ENCODE measurements at regions not wholly inside any gene's neighbourhood (a gene's known extent, or its start where the extent isn't known, plus 50 kb on each side); places are given as distances from the start of the nearest gene placed in this dataset.

DNA sequence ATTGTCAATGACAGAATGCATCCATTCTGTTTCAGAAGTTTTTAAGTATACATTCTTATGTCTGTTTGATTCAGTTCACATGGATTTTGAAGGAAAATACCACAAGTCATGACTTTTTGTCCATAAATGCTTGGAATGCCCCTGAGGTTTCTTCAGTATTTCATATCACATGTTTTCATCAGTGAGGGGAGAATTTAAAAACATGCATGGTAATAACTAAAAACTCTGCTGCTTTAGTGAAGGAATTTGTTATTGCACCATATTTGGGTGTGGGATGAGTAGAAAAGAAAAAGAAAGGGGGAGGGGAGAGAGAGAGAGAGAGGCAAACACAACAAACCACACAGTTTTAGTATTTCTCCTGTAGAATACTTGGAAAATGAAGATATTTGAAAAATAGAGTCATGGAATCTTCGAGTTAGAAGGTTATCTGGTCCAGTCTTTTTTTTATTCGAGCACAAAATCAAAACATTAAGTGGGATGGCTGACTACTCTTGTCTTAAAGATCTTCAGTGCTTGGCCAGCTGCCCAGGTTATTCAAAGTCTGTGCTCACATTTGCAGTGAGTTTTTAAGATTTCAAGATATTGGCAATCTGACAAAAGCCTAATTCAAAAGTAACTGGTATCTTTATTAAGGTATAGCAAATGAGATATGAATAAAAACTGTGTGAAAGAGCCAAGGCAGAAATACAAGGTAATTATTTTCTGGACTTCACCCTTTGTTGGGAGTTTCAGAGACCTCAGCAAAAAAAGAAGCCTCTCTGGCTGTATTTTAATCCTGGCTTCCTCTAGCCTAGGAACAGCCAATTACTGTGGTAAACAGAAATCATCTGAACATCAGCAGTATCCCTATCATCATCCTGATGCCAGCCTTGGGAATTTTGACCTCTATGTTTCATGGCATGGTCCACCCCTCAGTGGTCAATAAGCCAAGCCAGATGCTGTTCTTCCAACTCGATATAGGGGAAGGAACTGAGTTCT is 687.9 kb upstream of the CITED2 start:
- DNase-seq (ENCODE audit: low read depth), result no peak

DNA sequence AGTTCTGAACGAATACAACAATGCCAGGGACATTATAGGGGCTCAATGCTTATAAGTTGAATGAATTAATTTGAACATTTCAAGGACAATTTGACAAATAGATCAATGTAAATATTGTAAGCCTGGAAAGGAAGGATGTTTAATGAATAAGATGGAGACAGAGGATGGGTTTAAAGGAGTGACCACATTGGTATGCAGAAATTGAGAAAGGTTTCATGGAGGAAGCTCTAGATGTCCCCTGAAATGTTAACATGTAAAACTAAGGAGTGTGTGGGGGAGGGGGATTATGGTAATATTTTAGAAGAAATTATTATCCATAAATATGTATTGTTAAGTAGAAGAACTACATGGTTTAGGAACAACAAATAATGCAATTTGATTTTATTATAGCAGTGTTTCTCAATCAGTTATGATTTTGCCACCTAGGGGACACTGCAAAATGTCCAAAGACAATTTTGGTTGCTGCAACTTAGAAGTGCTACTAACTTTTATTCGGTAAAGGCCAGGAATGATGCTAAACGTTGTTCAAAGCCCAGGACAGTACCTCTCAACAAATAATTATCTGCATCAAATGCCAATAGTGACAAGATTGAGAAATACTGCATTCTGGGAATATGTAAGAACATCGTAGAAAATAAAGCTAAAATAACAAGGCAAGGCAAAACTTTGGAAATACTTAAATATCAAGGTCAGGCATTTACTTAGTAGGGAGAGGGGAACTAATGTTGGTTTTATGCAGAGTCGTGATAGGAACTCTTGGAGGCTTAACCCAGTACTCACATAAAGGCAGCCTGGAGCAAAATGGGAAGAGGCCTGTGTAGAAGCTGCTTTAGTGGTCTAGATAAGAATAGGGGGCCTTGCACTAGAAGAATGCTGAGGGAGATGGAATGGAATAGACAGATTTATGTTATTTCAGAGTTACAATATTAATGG is 686.9 kb upstream of the CITED2 start:
- DNase-seq (ENCODE audit: low read depth), result no peak

GRCh38 chr6:140059947-140060346 is 685.5 kb upstream of the CITED2 start:
- DNase-seq (ENCODE audit: low read depth), result no peak

GRCh38 chr6:140058863-140059262 is 684.4 kb upstream of the CITED2 start:
- DNase-seq (ENCODE audit: low read depth), result no peak

DNA sequence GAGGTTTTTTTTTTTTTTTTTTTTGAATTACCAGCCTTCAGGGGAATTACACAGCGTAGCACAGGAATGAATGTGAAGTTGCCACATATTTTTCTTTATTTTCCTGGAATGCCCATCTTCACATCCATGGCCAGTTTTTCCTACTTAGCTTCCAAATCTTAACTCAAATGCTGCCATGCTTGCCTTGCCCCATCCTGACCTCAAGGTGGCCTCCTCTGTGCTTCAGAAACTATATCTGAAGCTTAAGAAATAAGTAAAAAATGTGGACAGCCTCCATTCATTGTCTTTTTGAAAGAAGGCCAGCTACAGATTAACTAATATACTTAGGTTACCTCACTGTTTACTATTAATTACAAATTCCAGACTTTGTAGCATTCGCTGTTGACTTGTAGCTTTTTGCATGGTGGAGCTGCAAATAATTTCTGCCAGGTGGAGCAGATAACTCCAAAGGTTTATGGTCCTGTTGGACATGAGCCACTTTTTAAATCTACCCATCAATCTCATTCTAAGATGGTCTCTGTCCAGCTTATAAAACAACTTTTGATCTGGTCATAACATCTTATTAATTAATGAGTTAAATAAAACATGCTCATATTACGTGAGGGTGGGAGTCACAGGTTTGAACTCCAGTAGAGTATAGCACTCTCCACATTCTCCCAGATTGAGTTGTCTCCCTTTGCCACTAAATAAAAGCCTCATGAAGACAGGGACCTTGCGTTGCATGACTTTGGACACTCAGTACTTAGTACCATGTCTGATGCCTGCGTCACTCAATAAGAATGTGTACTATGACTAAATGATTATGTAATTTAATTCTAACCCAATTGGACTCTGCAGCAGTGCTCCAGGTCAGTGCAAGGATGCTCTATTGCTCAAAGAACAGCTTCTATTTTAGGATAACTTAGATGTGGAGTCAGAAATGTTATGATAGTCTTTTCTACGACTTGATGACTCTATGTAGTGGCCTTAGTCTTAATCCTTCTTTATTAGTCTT is 678.6 kb upstream of the CITED2 start:
- no peak for DNase-seq (ENCODE audit: low read depth)

DNA sequence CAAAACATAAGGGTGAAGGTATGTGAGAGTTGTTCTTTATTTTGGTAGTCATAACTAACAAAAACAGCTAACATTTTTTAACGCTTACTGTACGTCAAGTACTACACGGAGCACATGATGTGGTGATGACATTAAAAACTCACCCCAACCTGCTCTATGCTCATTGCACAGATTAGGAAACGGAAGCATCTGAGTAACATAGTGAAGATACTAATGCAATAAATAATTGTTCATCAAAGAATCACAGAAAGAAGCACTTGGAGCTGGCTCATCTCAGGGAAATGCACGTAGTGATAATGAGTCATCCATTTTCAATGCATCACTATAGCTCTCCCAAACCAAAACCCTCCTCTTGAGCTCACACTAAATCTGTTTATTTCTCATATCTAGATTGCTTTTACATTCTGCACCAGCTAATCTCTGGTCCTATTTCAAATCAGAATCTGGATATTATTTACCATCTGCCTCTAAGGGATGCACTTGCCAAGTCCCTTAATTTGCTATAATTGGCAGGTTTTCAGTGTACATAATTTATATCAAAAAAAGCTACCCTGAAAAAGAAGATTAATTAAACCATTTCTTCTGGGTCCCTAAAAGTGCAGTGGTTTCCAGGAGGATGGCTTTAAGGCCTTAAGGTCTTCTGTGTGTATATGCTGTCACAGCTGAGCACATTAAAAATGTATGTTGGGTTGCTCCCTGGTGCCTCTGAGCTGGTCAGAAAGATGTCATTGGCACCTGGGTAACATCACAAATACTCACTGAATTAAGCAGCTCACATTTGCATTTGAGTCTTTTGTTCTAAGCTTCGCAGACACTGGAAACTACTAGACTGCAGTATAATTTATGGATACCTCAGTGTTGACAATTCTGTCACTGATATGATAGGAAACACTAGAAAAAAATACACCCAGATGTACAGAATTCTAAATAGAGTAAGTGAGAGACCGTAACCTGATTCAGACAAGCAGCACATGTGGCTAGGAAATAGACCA is 677.4 kb upstream of the CITED2 start:
- DNase-seq (ENCODE audit: low read depth), result no peak

DNA sequence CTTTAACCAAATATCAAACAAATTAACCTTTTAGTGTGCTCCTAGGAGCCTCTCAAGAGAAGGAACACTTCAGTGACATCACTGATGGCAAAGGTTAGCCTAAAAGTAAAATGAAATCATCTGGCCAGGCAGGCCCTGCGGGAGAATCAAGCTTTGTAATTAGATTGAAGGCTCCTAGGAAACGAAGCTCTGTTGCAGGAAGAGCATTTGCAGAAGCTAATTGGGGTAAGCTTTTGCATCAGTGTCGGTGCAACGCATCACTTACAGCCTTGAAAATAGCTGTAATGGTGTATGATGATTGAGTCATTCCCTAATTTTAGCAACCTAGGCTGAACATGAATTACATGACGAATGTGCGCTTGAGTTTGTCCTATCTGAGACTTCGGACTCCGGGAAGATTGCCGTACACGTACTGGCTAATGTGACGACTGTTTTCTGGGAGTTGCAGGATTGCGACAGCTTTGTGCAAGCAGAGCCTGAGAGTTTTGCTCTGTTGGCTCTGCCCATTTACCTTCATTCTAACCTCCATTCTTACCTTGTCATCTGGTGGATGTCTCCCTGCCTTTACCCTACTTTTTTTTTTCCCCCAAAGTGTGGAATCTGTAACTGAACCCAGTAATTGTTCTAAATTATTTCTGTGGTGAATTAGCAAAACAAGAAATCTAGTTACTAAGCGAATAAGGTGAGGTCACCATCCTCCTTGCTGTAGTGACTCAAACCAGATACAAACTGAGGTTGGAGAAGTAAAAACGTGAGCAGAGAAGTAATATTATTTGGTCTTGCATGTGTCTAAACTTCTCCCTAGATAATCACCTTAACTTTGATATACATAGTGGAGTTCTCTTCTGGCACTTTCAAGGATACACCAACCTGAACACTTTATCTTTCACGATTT is 675.9 kb upstream of the CITED2 start:
- DNase-seq (ENCODE audit: low read depth), result no peak

GRCh38 chr6:140049251-140049650 is 674.8 kb upstream of the CITED2 start:
- DNase-seq (ENCODE audit: low read depth), result no peak

GRCh38 chr6:140048202-140048790 is 673.8 kb upstream of the CITED2 start:
- DNase-seq (ENCODE audit: low read depth), result no peak

DNA sequence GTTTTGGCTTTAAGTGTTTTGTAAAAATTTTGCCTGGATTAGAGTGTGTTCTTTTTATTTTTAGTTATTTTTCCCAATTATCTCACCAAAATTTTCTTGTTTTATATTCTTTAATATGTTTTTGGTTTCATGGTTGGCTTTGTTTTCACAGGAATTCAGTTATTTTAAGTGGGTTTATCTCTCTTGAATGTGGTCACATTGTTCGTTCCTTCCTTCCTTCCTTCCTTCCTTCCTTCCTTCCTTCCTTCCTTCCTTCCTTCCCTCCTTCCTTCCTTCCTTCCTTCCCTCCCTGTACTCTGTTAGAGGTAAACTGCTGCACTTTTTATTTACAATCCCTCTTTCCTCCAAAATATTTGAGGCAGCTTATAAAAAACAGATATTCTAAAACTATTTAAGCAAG is 672.9 kb upstream of the CITED2 start:
- DNase-seq (ENCODE audit: low read depth), result no peak

DNA sequence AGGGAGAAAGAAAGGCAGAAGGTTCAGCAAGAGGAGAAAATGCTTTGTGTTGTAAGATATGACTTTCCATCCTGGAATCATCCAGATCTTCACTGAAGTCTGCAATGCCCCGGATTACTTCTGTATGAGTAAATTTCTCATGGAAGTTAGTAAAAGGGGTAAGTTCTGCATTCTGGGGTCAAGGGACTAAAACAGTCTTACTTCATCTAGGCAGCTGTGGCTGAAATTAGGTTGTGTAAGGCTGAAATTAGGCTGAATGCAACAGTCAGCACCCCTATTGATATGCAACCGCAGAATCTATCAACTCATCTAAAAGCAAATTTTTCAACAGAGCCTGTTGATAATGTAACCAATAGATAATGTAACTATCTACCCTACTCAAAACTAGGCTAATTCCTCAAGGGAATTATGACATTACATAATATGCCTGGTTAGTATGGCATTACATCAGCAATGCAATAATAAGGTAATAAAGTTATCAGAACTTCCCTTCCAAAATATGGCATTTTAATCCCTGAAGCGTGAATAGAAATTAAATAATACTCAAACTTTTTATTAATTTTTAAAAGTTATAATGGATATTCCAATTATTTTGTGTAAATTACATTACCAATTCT is 671.7 kb upstream of the CITED2 start:
- no peak for DNase-seq (ENCODE audit: low read depth)

GRCh38 chr6:140045116-140045515 is 670.7 kb upstream of the CITED2 start:
- DNase-seq (ENCODE audit: low read depth), result no peak

- no peak for DNase-seq (ENCODE audit: low read depth)
Measured at GRCh38 chr6:140044626-140045025, 670.2 kb upstream of the CITED2 start.

GRCh38 chr6:140043762-140044378 is 669.4 kb upstream of the CITED2 start:
- no peak for DNase-seq (ENCODE audit: low read depth)

GRCh38 chr6:140043357-140043756 is 668.9 kb upstream of the CITED2 start:
- no peak for DNase-seq (ENCODE audit: low read depth)

GRCh38 chr6:140041571-140042332 is 667.3 kb upstream of the CITED2 start:
- no peak for DNase-seq (ENCODE audit: low read depth)

GRCh38 chr6:140041056-140041455 is 666.6 kb upstream of the CITED2 start:
- no peak for DNase-seq (ENCODE audit: low read depth)
